IMR-90 (cell line): ENCODE measurements at regions not wholly inside any gene's neighbourhood (a gene's known extent, or its start where the extent isn't known, plus 50 kb on each side); places are given as distances from the start of the nearest gene placed in this dataset.

Source experiments
- ATAC-seq: fragments of 200-7000 bp; cut with Tn5 transposase; 2 replicates; pipeline ENCODE4 v1.9.1; 2020; ENCODE audit warnings: low read depth, mild to moderate bottlenecking, moderate library complexity
- BruUV-seq: library from RNA; stranded (reverse); fragments of 400-500 nt; replicated peaks from 2 replicates; lab custom pipeline; 2021; lab: Mats Ljungman, UMichigan
- CTCF ChIA-PET: fragments of 300-600 bp; formaldehyde crosslinking; extraction: SDS; loops from one replicate; lab custom pipeline; 2021; ENCODE audit warnings: antibody characterized with exemption; lab: Yijun Ruan, JAX
- POLR2A ChIA-PET: fragments of 300-600 bp; sonication (Branson Sonifier 250); formaldehyde crosslinking; loops from one replicate; lab custom pipeline; 2022; ENCODE audit warnings: antibody characterized with exemption; ENCODE audit not compliant: unreplicated experiment; lab: Charles Lee
- DNase-seq: peaks from one replicate; pipeline ENCODE4 v3.0.0; 2013
- H2AFZ ChIP-seq: replicated peaks from 2 replicates; pipeline ENCODE3; 2013; ENCODE audit warnings: low read length, mild to moderate bottlenecking; ENCODE audit not compliant: poor library complexity
- H2AK5ac ChIP-seq: 2 replicates; pipeline ENCODE4 v1.6.1; 2013; ENCODE audit warnings: low read depth, low read length, inconsistent platforms
- H2AK9ac ChIP-seq: replicated peaks from 2 replicates; pipeline ENCODE3; 2013; ENCODE audit warnings: mild to moderate bottlenecking, low read depth, low read length, moderate library complexity; ENCODE audit not compliant: poor library complexity
- H2BK120ac ChIP-seq: 2 replicates; pipeline ENCODE4 v1.6.1; 2013; ENCODE audit warnings: low read depth, low read length, inconsistent platforms
- H2BK15ac ChIP-seq: 3 replicates; pipeline ENCODE4 v1.6.1; 2013; ENCODE audit warnings: low read depth, low read length, inconsistent platforms
- H2BK20ac ChIP-seq: 2 replicates; pipeline ENCODE4 v1.6.1; 2013; ENCODE audit warnings: low read depth, mild to moderate bottlenecking, inconsistent platforms, low read length, moderate library complexity
- H2BK5ac ChIP-seq: 2 replicates; pipeline ENCODE4 v1.6.1; 2013; ENCODE audit warnings: mild to moderate bottlenecking, low read depth, low read length, inconsistent platforms; ENCODE audit not compliant: poor library complexity, severe bottlenecking
- H3K14ac ChIP-seq: replicated peaks from 2 replicates; pipeline ENCODE4 v1.6.1; 2013; ENCODE audit warnings: low read depth, low read length, inconsistent platforms
- H3K18ac ChIP-seq: 2 replicates; pipeline ENCODE4 v1.6.1; 2013; ENCODE audit warnings: low read depth, low read length, control low read depth
- H3K23ac ChIP-seq: 2 replicates; pipeline ENCODE4 v1.6.1; 2013; ENCODE audit warnings: low read depth, low read length, inconsistent platforms
- H3K27ac ChIP-seq: 2 replicates; pipeline ENCODE4 v1.5.1; 2013; ENCODE audit warnings: mild to moderate bottlenecking, control low read depth, low read length; ENCODE audit not compliant: insufficient read depth
- H3K27me3 ChIP-seq: 2 replicates; pipeline ENCODE4 v1.6.1; 2013; ENCODE audit warnings: low read length; ENCODE audit not compliant: control insufficient read depth, insufficient read depth
- H3K36me3 ChIP-seq: 2 replicates; pipeline ENCODE4 v1.6.1; 2013; ENCODE audit warnings: low read length, mixed read lengths; ENCODE audit not compliant: control insufficient read depth, insufficient read depth
- H3K4ac ChIP-seq: 2 replicates; pipeline ENCODE4 v1.6.1; 2013; ENCODE audit warnings: low read depth, low read length, inconsistent platforms
- H3K4me1 ChIP-seq: 2 replicates; pipeline ENCODE4 v1.6.1; 2013; ENCODE audit warnings: low read length, mixed read lengths; ENCODE audit not compliant: control insufficient read depth, insufficient read depth
- H3K4me2 ChIP-seq: 2 replicates; pipeline ENCODE4 v1.6.1; 2013; ENCODE audit warnings: low read depth, mild to moderate bottlenecking, control low read depth, low read length, moderate library complexity
- H3K4me3 ChIP-seq: 2 replicates; pipeline ENCODE4 v1.5.1; 2013; ENCODE audit warnings: low read depth, mild to moderate bottlenecking, control low read depth, low read length, moderate library complexity; ENCODE audit not compliant: insufficient read depth
- H3K56ac ChIP-seq: 2 replicates; pipeline ENCODE4 v1.6.1; 2013; ENCODE audit warnings: low read length, inconsistent platforms; ENCODE audit not compliant: insufficient read depth; ENCODE audit errors: extremely low read depth
- H3K79me1 ChIP-seq, 2 experiments: 2 replicates each; pipeline ENCODE4 v1.6.1; 2013; ENCODE audit warnings: low read length in 2 of 2, inconsistent platforms in 1 of 2, low read depth in 1 of 2
- H3K9ac ChIP-seq: 2 replicates; pipeline ENCODE4 v1.6.1; 2013; ENCODE audit warnings: low read depth, low read length, control low read depth
- H3K9me1 ChIP-seq: 2 replicates; pipeline ENCODE4 v1.6.1; 2013; ENCODE audit warnings: low read length, inconsistent platforms; ENCODE audit not compliant: insufficient read depth
- H3K9me3 ChIP-seq: 2 replicates; pipeline ENCODE4 v1.6.1; 2013; ENCODE audit warnings: low read length; ENCODE audit not compliant: control insufficient read depth, insufficient read depth
- H4K20me1 ChIP-seq: 2 replicates; pipeline ENCODE4 v1.6.1; 2013; ENCODE audit warnings: low read length, inconsistent platforms; ENCODE audit not compliant: insufficient read depth
- H4K5ac ChIP-seq: 2 replicates; pipeline ENCODE4 v1.6.1; 2013; ENCODE audit warnings: mild to moderate bottlenecking, low read depth, low read length, control low read depth
- H4K8ac ChIP-seq, 2 experiments: 2 replicates each; pipeline ENCODE4 v1.6.1; 2013; ENCODE audit warnings: low read depth in 2 of 2, low read length in 2 of 2, control low read depth in 1 of 2, inconsistent platforms in 1 of 2
- H4K91ac ChIP-seq: 2 replicates; pipeline ENCODE4 v1.6.1; 2013; ENCODE audit warnings: low read depth, low read length, inconsistent platforms; ENCODE audit not compliant: insufficient read depth
- BHLHE40 ChIP-seq: fragments of 150-350 bp; IDR thresholded peaks from 2 replicates; pipeline ENCODE4 v1.6.1; 2016; ENCODE audit warnings: mild to moderate bottlenecking, low read depth, low read length
- CEBPB ChIP-seq: IDR thresholded peaks from 2 replicates; pipeline ENCODE4 v1.6.1; 2012; ENCODE audit warnings: low read depth, low read length, improper control_type of control experiment
- CHD1 ChIP-seq: IDR thresholded peaks from 2 replicates; pipeline ENCODE4 v1.6.1; 2012; ENCODE audit warnings: low read depth, low read length, improper control_type of control experiment
- FOS ChIP-seq: fragments of 150-350 bp; IDR thresholded peaks from 2 replicates; pipeline ENCODE4 v1.6.1; 2016; ENCODE audit warnings: low read depth, low read length
- MAFK ChIP-seq: IDR thresholded peaks from 2 replicates; pipeline ENCODE4 v1.6.1; 2012; ENCODE audit warnings: low read depth, low read length, improper control_type of control experiment
- MAZ ChIP-seq: IDR thresholded peaks from 2 replicates; pipeline ENCODE4 v1.6.1; 2012; ENCODE audit warnings: low read depth, mild to moderate bottlenecking, low read length, improper control_type of control experiment, moderate library complexity, borderline replicate concordance
- MXI1 ChIP-seq: IDR thresholded peaks from 2 replicates; pipeline ENCODE4 v1.6.1; 2012; ENCODE audit warnings: low read depth, mild to moderate bottlenecking, low read length, moderate library complexity, borderline replicate concordance
- NFE2L2 ChIP-seq: fragments of 150-350 bp; IDR thresholded peaks from 2 replicates; pipeline ENCODE4 v1.6.1; 2016; ENCODE audit warnings: low read depth, mild to moderate bottlenecking, low read length
- POLR2A ChIP-seq: IDR thresholded peaks from 2 replicates; pipeline ENCODE4 v1.6.1; 2012; ENCODE audit warnings: mild to moderate bottlenecking, low read depth, low read length
- RAD21 ChIP-seq: IDR thresholded peaks from 2 replicates; pipeline ENCODE4 v1.6.1; 2012; ENCODE audit warnings: low read length, improper control_type of control experiment
- RCOR1 ChIP-seq: IDR thresholded peaks from 2 replicates; pipeline ENCODE4 v1.6.1; 2012; ENCODE audit warnings: mild to moderate bottlenecking, low read length, improper control_type of control experiment; ENCODE audit not compliant: insufficient replicate concordance
- RFX5 ChIP-seq: IDR thresholded peaks from 2 replicates; pipeline ENCODE4 v1.8.0; 2012; ENCODE audit warnings: low read depth, mild to moderate bottlenecking, low read length, moderate library complexity
- SMC3 ChIP-seq: fragments of 150-350 bp; IDR thresholded peaks from 2 replicates; pipeline ENCODE4 v1.6.1; 2016; ENCODE audit warnings: low read depth, mild to moderate bottlenecking, antibody characterized with exemption, low read length, moderate library complexity
- WGBS, 2 experiments: methylation state at CpG; one replicate each; pipeline versions ENCODE4 v1.1.5 to v1.1.7; 2013; ENCODE audit warnings: missing lambda C conversion rate in 2 of 2; ENCODE audit not compliant: insufficient read length in 1 of 2; ENCODE audit errors: extremely low coverage in 2 of 2; 5-methylcytosine and 5-hydroxymethylcytosine counted together
- dilution Hi-C: fragments of 300-500 bp; cut with HindIII; formaldehyde crosslinking; loops from one replicate; pipeline ENCODE4 v1.14.3; 2018; ENCODE audit warnings: low sequenced_read_pairs; ENCODE audit not compliant: unreplicated experiment
- in situ Hi-C: fragments of 300-500 bp; cut with MboI; formaldehyde crosslinking; loops from 3 replicates; pipeline ENCODE4 v1.14.3; 2019; ENCODE audit warnings: low sequenced_read_pairs, inconsistent platforms, mixed read lengths
- intact Hi-C: fragments of 100-400 bp; cut with micrococcal nuclease; formaldehyde crosslinking; loops from 2 replicates; pipeline ENCODE4 v1.10.0; 2022
- TF ChIP-seq, protein P1 (sequence below): fragments of 150-350 bp; IDR thresholded peaks from 2 replicates; pipeline ENCODE4 v1.6.1; 2017; ENCODE audit warnings: mild to moderate bottlenecking, antibody characterized with exemption, low read length, low read depth
- TF ChIP-seq, protein P2 (sequence below): conservative IDR thresholded peaks from 2 replicates; pipeline ENCODE4 v1.5.1; 2012; ENCODE audit warnings: mild to moderate bottlenecking, low read depth, low read length, improper control_type of control experiment
- TF ChIP-seq, protein P3 (sequence below): fragments of 150-350 bp; IDR thresholded peaks from 2 replicates; pipeline ENCODE4 v1.6.1; 2016; ENCODE audit warnings: low read depth, mild to moderate bottlenecking, low read length, moderate library complexity, borderline replicate concordance

DNA sequence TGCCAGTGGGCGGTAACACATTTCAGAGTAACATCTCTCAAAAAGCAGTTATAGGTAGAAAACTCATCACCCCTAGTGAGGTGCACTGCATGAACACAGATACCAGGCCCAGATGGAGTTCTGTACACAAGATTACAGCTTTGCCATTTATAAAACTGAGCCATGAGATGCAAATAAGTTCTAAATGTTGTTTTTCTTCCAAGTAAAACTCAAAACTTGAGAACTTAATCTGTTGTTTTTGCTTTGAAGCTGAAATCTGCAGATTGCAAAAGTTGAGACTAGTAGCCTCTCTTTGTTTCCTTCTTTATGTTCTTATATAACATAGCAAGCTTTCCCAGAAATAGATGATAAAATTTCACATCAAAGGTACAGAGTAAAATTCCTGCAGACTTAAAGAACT is 434.1 kb downstream of the PLK2 start:
- in situ Hi-C loops = no loop called here
- ChIA-PET CTCF (no interaction called here), POLR2A (no interaction called here)
- DNase-seq = no peak
- Histone ChIP-seq H2BK20ac (no peak overlapping the region), H3K9me3 (no peaks in the 10 kb centered on the region), H2AK9ac (no peak overlapping the region), H3K9ac (no peak overlapping the region), H3K4me2 (no peak overlapping the region), H3K4me3 (no peak overlapping the region), H3K79me1 (no peaks in the 10 kb centered on the region), H4K5ac (no peak overlapping the region), H3K18ac (no peak overlapping the region), H4K20me1 (no peaks in the 10 kb centered on the region), H2AFZ (no peak overlapping the region), H3K4ac (no peak overlapping the region), H3K9me1 (no peaks in the 10 kb centered on the region), H3K4me1 (peaks cover 7% of the 10 kb centered on the region; the same call in 1 of the 2 replicates), H2BK120ac (no peak overlapping the region), H3K14ac (no peak overlapping the region), H3K36me3 (no peaks in the 10 kb centered on the region), H3K27ac (no peak overlapping the region), H2BK5ac (no peak overlapping the region), H4K8ac (no peak overlapping the region), H2BK15ac (no peak overlapping the region), H3K56ac (no peak overlapping the region), H3K27me3 (no peaks in the 10 kb centered on the region), H2AK5ac (no peak overlapping the region), H3K23ac (no peak overlapping the region), H4K91ac (no peak overlapping the region)
- dilution Hi-C loops = no loop called here
- ATAC-seq = no peak
- no CpG with 5 or more reads among the region's 1 CpG for WGBS, 2 experiments
- intact Hi-C loops = no loop called here
- TF ChIP-seq MAFK (no peak), MAZ (no peak), MXI1 (no peak), BHLHE40 (no peak), FOS (no peak), CHD1 (no peak), SMC3 (no peak), NFE2L2 (no peak), RAD21 (no peak), RFX5 (no peak), RCOR1 (no peak), CEBPB (no peak), POLR2A (no peak)
- TF ChIP-seq, protein P1, sequence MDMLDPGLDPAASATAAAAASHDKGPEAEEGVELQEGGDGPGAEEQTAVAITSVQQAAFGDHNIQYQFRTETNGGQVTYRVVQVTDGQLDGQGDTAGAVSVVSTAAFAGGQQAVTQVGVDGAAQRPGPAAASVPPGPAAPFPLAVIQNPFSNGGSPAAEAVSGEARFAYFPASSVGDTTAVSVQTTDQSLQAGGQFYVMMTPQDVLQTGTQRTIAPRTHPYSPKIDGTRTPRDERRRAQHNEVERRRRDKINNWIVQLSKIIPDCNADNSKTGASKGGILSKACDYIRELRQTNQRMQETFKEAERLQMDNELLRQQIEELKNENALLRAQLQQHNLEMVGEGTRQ = no peak
- TF ChIP-seq, protein P2, sequence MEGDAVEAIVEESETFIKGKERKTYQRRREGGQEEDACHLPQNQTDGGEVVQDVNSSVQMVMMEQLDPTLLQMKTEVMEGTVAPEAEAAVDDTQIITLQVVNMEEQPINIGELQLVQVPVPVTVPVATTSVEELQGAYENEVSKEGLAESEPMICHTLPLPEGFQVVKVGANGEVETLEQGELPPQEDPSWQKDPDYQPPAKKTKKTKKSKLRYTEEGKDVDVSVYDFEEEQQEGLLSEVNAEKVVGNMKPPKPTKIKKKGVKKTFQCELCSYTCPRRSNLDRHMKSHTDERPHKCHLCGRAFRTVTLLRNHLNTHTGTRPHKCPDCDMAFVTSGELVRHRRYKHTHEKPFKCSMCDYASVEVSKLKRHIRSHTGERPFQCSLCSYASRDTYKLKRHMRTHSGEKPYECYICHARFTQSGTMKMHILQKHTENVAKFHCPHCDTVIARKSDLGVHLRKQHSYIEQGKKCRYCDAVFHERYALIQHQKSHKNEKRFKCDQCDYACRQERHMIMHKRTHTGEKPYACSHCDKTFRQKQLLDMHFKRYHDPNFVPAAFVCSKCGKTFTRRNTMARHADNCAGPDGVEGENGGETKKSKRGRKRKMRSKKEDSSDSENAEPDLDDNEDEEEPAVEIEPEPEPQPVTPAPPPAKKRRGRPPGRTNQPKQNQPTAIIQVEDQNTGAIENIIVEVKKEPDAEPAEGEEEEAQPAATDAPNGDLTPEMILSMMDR = no peak
- TF ChIP-seq, protein P3, sequence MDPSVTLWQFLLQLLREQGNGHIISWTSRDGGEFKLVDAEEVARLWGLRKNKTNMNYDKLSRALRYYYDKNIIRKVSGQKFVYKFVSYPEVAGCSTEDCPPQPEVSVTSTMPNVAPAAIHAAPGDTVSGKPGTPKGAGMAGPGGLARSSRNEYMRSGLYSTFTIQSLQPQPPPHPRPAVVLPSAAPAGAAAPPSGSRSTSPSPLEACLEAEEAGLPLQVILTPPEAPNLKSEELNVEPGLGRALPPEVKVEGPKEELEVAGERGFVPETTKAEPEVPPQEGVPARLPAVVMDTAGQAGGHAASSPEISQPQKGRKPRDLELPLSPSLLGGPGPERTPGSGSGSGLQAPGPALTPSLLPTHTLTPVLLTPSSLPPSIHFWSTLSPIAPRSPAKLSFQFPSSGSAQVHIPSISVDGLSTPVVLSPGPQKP = no peak
- BruUV-seq = no TSS peak
